K562 (cell line): ENCODE measurements at regions not wholly inside any gene's neighbourhood (a gene's known extent, or its start where the extent isn't known, plus 50 kb on each side); places are given as distances from the start of the nearest gene placed in this dataset.

Source experiments
- CTCF ChIP-seq, 3 experiments: IDR thresholded peaks in 2 of 3; conservative IDR thresholded peaks in 1 of 3; 2 replicates each; pipeline ENCODE4 v1.5.1; 2011 to 2012; ENCODE audit warnings: low read length in 3 of 3, mild to moderate bottlenecking in 3 of 3, control low read depth in 2 of 3, improper control_type of control experiment in 1 of 3, inconsistent platforms in 1 of 3, low read depth in 1 of 3, mixed read lengths in 1 of 3, moderate library complexity in 1 of 3; ENCODE audit not compliant: insufficient read depth in 2 of 3
- EZH2 ChIP-seq: IDR thresholded peaks from 2 replicates; pipeline ENCODE4 v1.6.1; 2012; ENCODE audit warnings: low read depth, mild to moderate bottlenecking, inconsistent platforms, low read length, borderline replicate concordance
- FOXM1 ChIP-seq, 2 experiments: fragments of 450-650 bp in 1 of 2; sonication (generic) in 1 of 2; formaldehyde crosslinking in 1 of 2; IDR thresholded peaks; 2 replicates each; pipeline versions ENCODE4 v1.6.1 to v1.9.0; 2017 to 2022; ENCODE audit warnings: low read depth in 2 of 2, mild to moderate bottlenecking in 2 of 2, missing genetic modification reagents in 1 of 2, moderate library complexity in 1 of 2
- PATZ1 ChIP-seq: fragments of 250-450 bp; sonication (Bioruptor Pico); IDR thresholded peaks from 2 replicates; pipeline ENCODE4 v1.5.0; 2020; ENCODE audit warnings: mild to moderate bottlenecking, borderline replicate concordance
- POLR2AphosphoS5 ChIP-seq: IDR thresholded peaks from 2 replicates; pipeline ENCODE4 v1.6.1; 2011; ENCODE audit warnings: mild to moderate bottlenecking, low read depth, low read length, moderate library complexity; ENCODE audit not compliant: control insufficient read depth, insufficient read depth
- SP2 ChIP-seq: IDR thresholded peaks from 2 replicates; pipeline ENCODE4 v1.6.1; 2011; ENCODE audit warnings: mild to moderate bottlenecking, low read depth, low read length, moderate library complexity; ENCODE audit not compliant: poor library complexity, severe bottlenecking; ENCODE audit errors: extremely low read depth
- ZNF24 ChIP-seq: fragments of 450-650 bp; IDR thresholded peaks from 2 replicates; pipeline ENCODE4 v1.6.1; 2016
- ZNF277 ChIP-seq: fragments of 250-450 bp; sonication (Bioruptor Pico); IDR thresholded peaks from 2 replicates; pipeline ENCODE4 v1.8.0; 2022; ENCODE audit warnings: inconsistent platforms, mild to moderate bottlenecking, moderate library complexity, borderline replicate concordance

GRCh38 chr16:73945631-73946030, 351.0 kb upstream of the PSMD7 start:
- no peak for TF ChIP-seq PATZ1
- TF ChIP-seq ZNF277, result no peak
- no peak for TF ChIP-seq ZNF24
- no peak for TF ChIP-seq FOXM1 (IDR thresholded peaks at IDR 0.05; ENCODE audit: low read depth)
- TF ChIP-seq FOXM1 (CRISPR knock-in tag; IDR thresholded peaks at IDR 0.05; ENCODE audit: low read depth), result no peak
- no peak for TF ChIP-seq EZH2
- no peak for TF ChIP-seq SP2
- TF ChIP-seq POLR2AphosphoS5, result no peak
- TF ChIP-seq CTCF (IDR thresholded peaks at IDR 0.05 in 2 of 3, conservative IDR thresholded peaks at IDR 0.05 in 1 of 3; ENCODE audit: insufficient read depth in 2 of 3, low read depth in 1 of 3, low read length in 3 of 3), result no peak
